OCI-LY7 (cell line): ENCODE measurements at regions not wholly inside any gene's neighbourhood (a gene's known extent, or its start where the extent isn't known, plus 50 kb on each side); places are given as distances from the start of the nearest gene placed in this dataset.

ENCODE experiments used
- BruUV-seq: library from RNA; stranded (reverse); fragments of 400-500 nt; replicated peaks from 2 replicates; lab custom pipeline; 2021; lab: Mats Ljungman, UMichigan
- CTCF ChIA-PET: fragments of 300-600 bp; sonication (Branson Sonifier 250); formaldehyde crosslinking; loops from one replicate; lab custom pipeline; 2022; ENCODE audit warnings: antibody characterized with exemption; ENCODE audit not compliant: unreplicated experiment; lab: Charles Lee
- POLR2A ChIA-PET: fragments of 300-600 bp; sonication (Branson Sonifier 250); formaldehyde crosslinking; loops from one replicate; lab custom pipeline; 2022; ENCODE audit warnings: antibody characterized with exemption; lab: Charles Lee
- DNase-seq: peaks from one replicate; pipeline ENCODE4 v3.0.0-alpha.2; 2015; ENCODE audit warnings: low spot score
- H2AFZ ChIP-seq: fragments of 200-600 bp; sonication (generic), shearing (Covaris generic); 2 replicates; pipeline ENCODE4 v1.6.1; 2014; ENCODE audit warnings: mild to moderate bottlenecking, antibody characterized with exemption, low read length, moderate library complexity
- H3K27ac ChIP-seq: fragments of 200-600 bp; sonication (generic); 2 replicates; pipeline ENCODE4 v1.5.1; 2014; ENCODE audit warnings: mixed run types, low read depth, mild to moderate bottlenecking, moderate library complexity, low read length, inconsistent platforms; ENCODE audit not compliant: poor library complexity, severe bottlenecking
- H3K36me3 ChIP-seq: fragments of 200-600 bp; sonication (generic); 2 replicates; pipeline ENCODE4 v1.6.1; 2014; ENCODE audit warnings: mild to moderate bottlenecking, antibody characterized with exemption, low read length, moderate library complexity, mixed read lengths; ENCODE audit not compliant: insufficient read depth
- H3K4me1 ChIP-seq: fragments of 200-600 bp; sonication (generic); 2 replicates; pipeline ENCODE4 v1.5.1; 2014; ENCODE audit warnings: mild to moderate bottlenecking, low read length; ENCODE audit not compliant: insufficient read depth, poor library complexity, severe bottlenecking
- H3K4me2 ChIP-seq: fragments of 200-600 bp; sonication (generic); 2 replicates; pipeline ENCODE4 v1.6.1; 2014; ENCODE audit warnings: mild to moderate bottlenecking, low read length
- H3K4me3 ChIP-seq: fragments of 200-600 bp; sonication (generic); 2 replicates; pipeline ENCODE4 v1.5.1; 2014; ENCODE audit warnings: mild to moderate bottlenecking, low read depth, low read length; ENCODE audit not compliant: poor library complexity, severe bottlenecking
- H3K79me2 ChIP-seq: fragments of 200-600 bp; sonication (generic); 2 replicates; pipeline ENCODE4 v1.6.1; 2016; ENCODE audit warnings: low read depth, mild to moderate bottlenecking, low read length, moderate library complexity, mixed read lengths; ENCODE audit not compliant: insufficient read depth
- H3K9me2 ChIP-seq: fragments of 200-600 bp; sonication (generic); 2 replicates; pipeline ENCODE4 v1.6.1; 2016; ENCODE audit warnings: mild to moderate bottlenecking, low read length, mixed read lengths; ENCODE audit not compliant: insufficient read depth
- H3K9me3 ChIP-seq: fragments of 200-600 bp; sonication (generic); 2 replicates; pipeline ENCODE4 v1.6.1; 2014; ENCODE audit warnings: mild to moderate bottlenecking, mixed run types, low read length, mixed read lengths
- H4K20me1 ChIP-seq: fragments of 200-600 bp; sonication (generic); 2 replicates; pipeline ENCODE4 v1.6.1; 2014; ENCODE audit warnings: mild to moderate bottlenecking, antibody characterized with exemption, low read length, moderate library complexity, mixed read lengths; ENCODE audit not compliant: insufficient read depth
- CTCF ChIP-seq: fragments of 200-600 bp; sonication (generic); conservative IDR thresholded peaks from 2 replicates; pipeline ENCODE4 v1.5.1; 2014; ENCODE audit warnings: mild to moderate bottlenecking, antibody characterized with exemption, low read length, moderate library complexity, mixed read lengths
- EZH2phosphoT487 ChIP-seq: fragments of 200-600 bp; sonication (generic); IDR thresholded peaks from 2 replicates; pipeline ENCODE4 v1.6.1; 2018; ENCODE audit warnings: low read depth, borderline replicate concordance, mild to moderate bottlenecking, mixed run types, antibody characterized with exemption, low read length, moderate library complexity, mixed read lengths
- intact Hi-C: fragments of 100-400 bp; cut with micrococcal nuclease; formaldehyde crosslinking; loops from one replicate; pipeline ENCODE4 v1.10.0; 2022; ENCODE audit not compliant: unreplicated experiment

- Histone ChIP-seq H3K27ac (no peak overlapping the region), H3K9me2 (no peaks in the 10 kb centered on the region), H3K4me2 (no peak overlapping the region), H3K36me3 (no peaks in the 10 kb centered on the region), H2AFZ (no peak overlapping the region), H3K9me3 (no peaks in the 10 kb centered on the region), H3K4me1 (no peaks in the 10 kb centered on the region), H3K4me3 (no peak overlapping the region), H3K79me2 (no peaks in the 10 kb centered on the region), H4K20me1 (no peaks in the 10 kb centered on the region)
- no peak for DNase-seq
- CTCF ChIA-PET = no interaction called here
- intact Hi-C loops = no loop called here
- TF ChIP-seq EZH2phosphoT487 = no peak
- no peak for TF ChIP-seq CTCF
- no TSS peak for BruUV-seq
- POLR2A ChIA-PET = no interaction called here
Observed at GRCh38 chr18:65990174-65990690, 239.4 kb downstream of the CDH7 start.

- BruUV-seq = no TSS peak
- no peak for TF ChIP-seq CTCF
- TF ChIP-seq EZH2phosphoT487 = no peak
- H3K4me2 ChIP-seq = no peak overlapping the region
- H3K9me3 ChIP-seq = no peaks in the 10 kb centered on the region
- H3K4me1 ChIP-seq = no peaks in the 10 kb centered on the region
- no peak overlapping the region for H3K4me3 ChIP-seq
- no peak overlapping the region for H3K27ac ChIP-seq
- no peaks in the 10 kb centered on the region for H3K36me3 ChIP-seq
- no peaks in the 10 kb centered on the region for H3K79me2 ChIP-seq
- CTCF ChIA-PET = no interaction called here
- no peak for DNase-seq
- H3K9me2 ChIP-seq = no peaks in the 10 kb centered on the region
- no peak overlapping the region for H2AFZ ChIP-seq
- POLR2A ChIA-PET = no interaction called here
- H4K20me1 ChIP-seq = no peaks in the 10 kb centered on the region
- intact Hi-C loops = no loop called here
Observed at GRCh38 chr18:65988972-65989371, 238.2 kb downstream of the CDH7 start.

- no peak overlapping the region for H3K4me2 ChIP-seq
- H2AFZ ChIP-seq = no peak overlapping the region
- no TSS peak for BruUV-seq
- H3K4me3 ChIP-seq = no peak overlapping the region
- CTCF ChIA-PET = no interaction called here
- no peak for DNase-seq
- no peaks in the 10 kb centered on the region for H3K79me2 ChIP-seq
- H3K27ac ChIP-seq = no peak overlapping the region
- H3K9me2 ChIP-seq = no peaks in the 10 kb centered on the region
- no peaks in the 10 kb centered on the region for H3K36me3 ChIP-seq
- TF ChIP-seq EZH2phosphoT487 (no peak), CTCF (no peak)
- H3K4me1 ChIP-seq = no peaks in the 10 kb centered on the region
- no peaks in the 10 kb centered on the region for H3K9me3 ChIP-seq
- no peaks in the 10 kb centered on the region for H4K20me1 ChIP-seq
- POLR2A ChIA-PET = no interaction called here
- intact Hi-C loops = no loop called here
Observed at GRCh38 chr18:65988386-65988785, 237.6 kb downstream of the CDH7 start.
